GM21515 (cell line): ENCODE measurements at regions not wholly inside any gene's neighbourhood (a gene's known extent, or its start where the extent isn't known, plus 50 kb on each side); places are given as distances from the start of the nearest gene placed in this dataset.

Experiments used
- ATAC-seq: cut with Tn5 transposase; IDR thresholded peaks from one replicate; pipeline ENCODE4 v1.9.1; 2021; ENCODE audit not compliant: unreplicated experiment

- ATAC-seq: no peak
Measured at GRCh38 chr5:167171056-167171455, 1120.4 kb upstream of the WWC1 start.

- no peak for ATAC-seq
Measured at GRCh38 chr5:167177736-167178135, 1113.7 kb upstream of the WWC1 start.

GRCh38 chr5:167180906-167181305, 1110.5 kb upstream of the WWC1 start:
- ATAC-seq: no peak

GRCh38 chr5:167205881-167206280, 1085.6 kb upstream of the WWC1 start:
- ATAC-seq: no peak

DNA sequence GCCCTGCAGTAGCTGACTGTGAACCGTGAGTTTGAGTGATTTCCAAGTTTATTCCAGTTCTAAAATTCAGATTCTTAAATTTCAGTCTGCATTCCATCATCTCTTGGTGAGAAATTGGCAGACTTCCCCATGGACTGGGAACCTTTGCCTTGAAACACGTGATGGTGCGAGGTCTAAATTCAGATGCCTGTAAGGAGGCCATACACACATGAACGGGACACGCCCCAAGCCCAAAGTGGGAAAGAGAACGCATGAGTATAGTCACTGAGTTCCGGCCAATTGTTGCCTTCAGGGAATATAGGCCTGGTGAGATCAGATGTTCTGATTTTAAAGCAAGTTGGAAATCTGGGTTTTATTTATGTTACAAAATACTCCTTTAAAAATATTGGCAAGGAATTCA, 1084.4 kb upstream of the WWC1 start:
- ATAC-seq: no peak

- ATAC-seq: no peak
Measured at GRCh38 chr5:167208911-167209310, 1082.5 kb upstream of the WWC1 start.

DNA sequence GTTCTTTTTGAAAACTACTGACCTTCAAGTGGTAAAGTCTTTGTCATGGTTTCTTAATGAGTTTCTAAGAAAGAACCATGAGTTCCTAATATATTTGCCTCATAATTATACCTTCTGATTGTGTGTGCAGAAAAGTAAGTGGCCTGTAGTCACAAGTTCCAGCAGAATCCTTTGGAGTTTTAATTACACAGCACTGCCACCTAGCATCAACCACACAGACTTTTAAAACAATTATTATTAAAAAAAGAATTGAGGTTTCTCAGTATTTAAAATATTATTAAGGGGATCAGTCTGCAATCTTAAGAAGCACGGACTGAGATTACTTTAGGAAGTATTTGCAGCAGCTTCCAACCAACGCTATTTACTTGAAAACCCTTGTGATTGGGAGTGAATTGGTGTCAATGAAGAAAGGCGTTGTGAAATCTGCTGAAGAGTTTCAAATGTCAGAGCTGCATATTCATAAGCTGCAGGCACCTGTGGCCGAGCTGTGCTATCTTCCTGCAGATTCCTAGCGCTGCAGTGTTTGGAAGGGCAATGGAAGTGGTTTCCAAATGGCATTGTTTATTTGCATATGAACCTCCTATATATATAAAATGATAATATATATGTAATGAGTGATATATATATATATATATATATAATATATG, 1074.2 kb upstream of the WWC1 start:
- no peak for ATAC-seq

DNA sequence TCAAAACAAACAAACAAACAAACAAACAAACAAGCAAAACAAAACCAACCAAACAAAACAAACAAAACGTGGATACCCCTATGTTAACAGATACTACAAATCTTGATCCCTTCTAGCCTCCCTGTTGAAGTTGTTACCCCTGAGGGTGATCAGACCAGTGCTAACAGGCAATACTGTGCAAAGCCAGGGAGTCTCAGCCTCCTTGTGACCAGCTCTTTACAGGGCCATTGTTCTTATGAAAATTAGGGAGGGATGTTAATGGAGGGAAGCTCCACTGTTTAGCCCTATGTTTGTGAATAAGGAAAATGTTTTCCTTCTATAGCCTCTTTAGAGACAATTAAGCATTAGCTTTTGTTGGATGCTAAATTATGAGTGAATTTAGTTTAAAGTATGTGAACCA, 1072.1 kb upstream of the WWC1 start:
- no peak for ATAC-seq

- ATAC-seq: no peak
Measured at GRCh38 chr5:167226386-167226785, 1065.1 kb upstream of the WWC1 start.

- ATAC-seq: no peak
Measured at GRCh38 chr5:167228134-167228533, 1063.3 kb upstream of the WWC1 start.

GRCh38 chr5:167229751-167230150, 1061.7 kb upstream of the WWC1 start:
- ATAC-seq: no peak

- ATAC-seq: no peak
Measured at GRCh38 chr5:167230414-167230813, 1061.0 kb upstream of the WWC1 start.

DNA sequence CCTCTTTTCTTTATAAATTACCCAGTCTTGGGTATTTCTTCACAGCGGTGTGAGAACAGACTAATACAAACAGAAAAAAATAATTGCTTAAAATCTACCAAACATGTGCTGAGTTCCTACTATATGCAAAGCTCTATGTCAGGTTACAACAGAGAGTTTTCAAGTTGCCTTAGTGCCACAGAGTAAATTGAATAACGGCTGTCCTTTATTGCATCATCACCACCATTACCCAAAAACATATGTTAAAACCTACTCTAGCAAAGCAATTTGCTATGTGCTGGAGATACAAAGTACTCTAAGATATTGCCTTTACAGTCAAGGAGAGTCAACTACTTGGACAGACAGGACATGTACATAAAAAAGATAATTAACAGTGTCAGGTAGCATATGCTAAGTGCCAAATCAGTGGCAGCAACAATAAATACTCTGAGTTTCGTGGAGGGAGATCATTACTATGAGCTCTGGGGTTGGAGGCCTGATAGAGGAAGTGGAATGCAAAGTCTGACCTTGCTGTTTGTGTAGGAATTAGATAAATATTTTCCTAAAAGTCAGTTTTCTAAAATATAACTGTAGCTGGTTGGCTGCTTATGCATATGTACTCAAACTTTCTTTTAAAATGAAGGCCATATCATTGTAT, 1058.7 kb upstream of the WWC1 start:
- no peak for ATAC-seq

DNA sequence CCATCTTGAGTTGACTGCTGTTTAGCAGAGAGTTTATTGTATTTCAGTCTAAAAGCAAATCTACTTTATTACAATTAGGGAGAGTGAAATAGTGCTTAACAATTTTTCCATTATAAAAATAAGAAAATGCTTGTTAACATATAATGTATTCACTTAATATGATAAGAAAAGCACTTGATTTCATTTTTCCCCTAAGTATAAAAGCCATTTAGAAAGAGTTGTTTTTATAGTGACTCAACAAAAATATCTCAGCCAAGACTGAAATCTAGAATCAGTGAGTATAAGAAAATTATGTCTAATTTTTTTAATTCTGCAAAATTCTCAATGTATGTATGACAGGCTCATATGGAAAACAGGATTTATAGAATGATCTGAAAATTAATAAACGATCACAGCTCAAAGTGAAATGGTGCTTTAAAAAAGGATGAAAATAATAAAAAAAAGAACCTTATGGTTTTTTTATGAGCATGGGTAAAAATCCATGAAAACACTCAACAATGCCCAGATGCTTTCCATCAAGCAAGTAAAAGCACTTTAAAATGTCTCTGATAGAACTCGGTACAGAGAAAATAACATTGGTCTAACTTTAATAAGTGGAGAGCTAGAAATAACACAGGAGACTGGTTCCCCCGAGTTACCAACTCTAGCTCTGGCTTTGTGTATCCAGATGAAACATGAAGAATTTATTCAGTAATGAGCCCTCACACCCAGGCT, 1057.8 kb upstream of the WWC1 start:
- ATAC-seq: no peak

- ATAC-seq: no peak
Measured at GRCh38 chr5:167241436-167242067, 1049.9 kb upstream of the WWC1 start.

DNA sequence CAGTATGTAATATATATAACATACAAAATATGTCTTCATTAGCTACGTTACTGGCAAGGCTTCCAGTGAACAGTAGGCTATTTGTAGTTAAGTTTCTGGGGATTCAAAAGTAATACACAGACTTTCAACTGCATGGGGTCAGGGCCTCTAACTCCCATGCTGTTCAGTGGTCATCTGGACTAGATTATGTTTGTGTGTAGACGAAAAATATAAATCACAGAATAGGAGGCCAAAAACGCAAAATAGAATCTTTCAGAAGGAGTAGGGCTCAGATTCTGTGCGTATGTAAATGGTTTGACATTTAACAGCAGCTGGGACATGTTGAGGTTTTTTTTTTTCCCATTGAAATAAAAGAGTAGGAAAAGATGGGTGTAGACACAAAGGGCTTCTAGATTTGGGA, 1048.7 kb upstream of the WWC1 start:
- no peak for ATAC-seq

DNA sequence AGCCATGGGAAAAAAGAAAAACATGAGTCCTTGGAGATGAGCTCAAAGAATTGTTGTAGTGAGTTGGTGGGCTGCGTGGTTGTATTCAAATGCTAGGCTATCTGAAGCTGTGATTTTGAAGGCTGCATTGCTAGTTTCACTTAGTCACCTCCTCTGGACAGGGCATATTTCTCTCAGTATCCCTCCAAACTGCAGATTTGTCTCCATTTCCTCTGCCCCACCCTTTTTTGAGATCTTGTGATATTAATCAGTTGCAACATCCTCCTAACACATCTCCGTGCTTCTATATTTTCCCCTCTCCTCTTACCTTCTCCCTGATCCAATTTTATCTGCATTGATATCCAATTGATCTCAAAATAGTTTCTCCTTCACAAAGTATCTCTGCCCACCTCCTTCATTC, 1048.0 kb upstream of the WWC1 start:
- no peak for ATAC-seq

- no peak for ATAC-seq
Measured at GRCh38 chr5:167244583-167244982, 1046.9 kb upstream of the WWC1 start.

- ATAC-seq: no peak
Measured at GRCh38 chr5:167245868-167246267, 1045.6 kb upstream of the WWC1 start.

DNA sequence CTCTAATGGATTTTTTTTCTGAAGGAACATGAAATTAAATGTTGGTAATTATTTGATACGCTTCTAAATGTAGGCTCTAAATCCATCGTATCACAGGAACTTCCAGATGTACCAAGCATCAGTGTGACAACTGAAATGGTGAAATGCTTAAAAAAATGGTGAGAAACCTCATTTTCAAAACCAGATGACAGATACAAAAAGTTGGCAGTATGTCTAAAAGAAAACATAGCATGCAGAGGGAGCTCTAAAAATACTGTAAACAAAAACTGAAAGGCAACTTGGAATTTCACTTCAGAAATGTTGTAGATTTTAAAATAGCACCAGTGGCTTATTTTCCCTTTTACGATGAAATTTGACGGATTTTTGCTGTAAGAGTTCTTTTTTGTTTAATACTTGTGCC, 1043.6 kb upstream of the WWC1 start:
- ATAC-seq: no peak

- ATAC-seq: no peak
Measured at GRCh38 chr5:167248257-167248656, 1043.2 kb upstream of the WWC1 start.

- ATAC-seq: no peak
Measured at GRCh38 chr5:167250996-167251395, 1040.4 kb upstream of the WWC1 start.
